SU-DHL-6 (cell line): ENCODE measurements at regions not wholly inside any gene's neighbourhood (a gene's known extent, or its start where the extent isn't known, plus 50 kb on each side); places are given as distances from the start of the nearest gene placed in this dataset.
"Not testable (repeated sequence)": the region's sequence is repeated elsewhere in the genome, so short reads cannot be mapped to it uniquely, and the experiment has no call there.

Experiments used
- H2AFZ ChIP-seq: fragments of 200-600 bp; sonication (generic); 2 replicates; pipeline ENCODE4 v1.6.1; 2014; ENCODE audit warnings: low read depth, mild to moderate bottlenecking, moderate library complexity, mixed read lengths, antibody characterized with exemption, low read length; ENCODE audit not compliant: severe bottlenecking
- H3F3A ChIP-seq: fragments of 200-600 bp; shearing (Covaris generic); 2 replicates; pipeline ENCODE4 v1.6.0; 2016; ENCODE audit warnings: antibody characterized with exemption, mild to moderate bottlenecking; ENCODE audit not compliant: insufficient read depth
- H3K27ac ChIP-seq: fragments of 200-600 bp; sonication (generic); 2 replicates; pipeline ENCODE4 v1.5.1; 2016; ENCODE audit warnings: low read depth, mild to moderate bottlenecking, low read length, moderate library complexity, mixed read lengths
- H3K27me3 ChIP-seq: fragments of 200-600 bp; sonication (generic), shearing (Covaris generic); 2 replicates; pipeline ENCODE4 v1.6.0; 2014; ENCODE audit warnings: mild to moderate bottlenecking, low read length
- H3K36me3 ChIP-seq: fragments of 200-600 bp; sonication (generic); 2 replicates; pipeline ENCODE4 v1.6.1; 2014; ENCODE audit warnings: mild to moderate bottlenecking, low read length, mixed read lengths
- H3K4me2 ChIP-seq: fragments of 300-600, 200-600 bp; shearing (Covaris generic), sonication (generic); 2 replicates; pipeline ENCODE4 v1.6.0; 2014; ENCODE audit warnings: low read length, low read depth, mild to moderate bottlenecking; ENCODE audit not compliant: poor library complexity, severe bottlenecking
- H3K4me3 ChIP-seq: fragments of 200-600 bp; sonication (generic); 2 replicates; pipeline ENCODE4 v1.5.1; 2014; ENCODE audit warnings: antibody characterized with exemption, low read length, mild to moderate bottlenecking, mixed read lengths; ENCODE audit not compliant: insufficient read depth, poor library complexity, severe bottlenecking
- H3K79me2 ChIP-seq: fragments of 200-600 bp; sonication (generic); 2 replicates; pipeline ENCODE4 v1.6.1; 2014; ENCODE audit warnings: mild to moderate bottlenecking, low read length, moderate library complexity; ENCODE audit not compliant: insufficient read depth
- H3K9ac ChIP-seq: fragments of 200-600 bp; sonication (generic); 2 replicates; pipeline ENCODE4 v1.7.0; 2014; ENCODE audit warnings: mild to moderate bottlenecking, low read length
- H3K9me2 ChIP-seq: fragments of 200-600 bp; sonication (generic); replicated peaks from 2 replicates; pipeline ENCODE4 v1.6.1; 2014; ENCODE audit warnings: low read length; ENCODE audit not compliant: insufficient read depth
- H3K9me3 ChIP-seq: fragments of 200-600 bp; sonication (generic); 2 replicates; pipeline ENCODE4 v1.6.1; 2014; ENCODE audit warnings: low read length, mixed read lengths; ENCODE audit not compliant: insufficient read depth
- H4K20me1 ChIP-seq: fragments of 200-600 bp; sonication (generic); 2 replicates; pipeline ENCODE4 v1.6.1; 2014; ENCODE audit warnings: low read depth, mild to moderate bottlenecking, antibody characterized with exemption, low read length, moderate library complexity, mixed read lengths
- EZH2phosphoT487 ChIP-seq: fragments of 200-600 bp; sonication (generic), shearing (Covaris generic); conservative IDR thresholded peaks from 2 replicates; pipeline ENCODE4 v1.6.1; 2018; ENCODE audit warnings: mild to moderate bottlenecking, antibody characterized with exemption, low read length, moderate library complexity, mixed read lengths
- TF ChIP-seq, protein P1 (sequence below): fragments of 200-600 bp; sonication (generic); IDR thresholded peaks from one replicate; pipeline ENCODE4 v1.5.1; 2017; ENCODE audit warnings: antibody characterized with exemption, mild to moderate bottlenecking, low read length, moderate library complexity; ENCODE audit not compliant: insufficient read depth, poor library complexity, severe bottlenecking

DNA sequence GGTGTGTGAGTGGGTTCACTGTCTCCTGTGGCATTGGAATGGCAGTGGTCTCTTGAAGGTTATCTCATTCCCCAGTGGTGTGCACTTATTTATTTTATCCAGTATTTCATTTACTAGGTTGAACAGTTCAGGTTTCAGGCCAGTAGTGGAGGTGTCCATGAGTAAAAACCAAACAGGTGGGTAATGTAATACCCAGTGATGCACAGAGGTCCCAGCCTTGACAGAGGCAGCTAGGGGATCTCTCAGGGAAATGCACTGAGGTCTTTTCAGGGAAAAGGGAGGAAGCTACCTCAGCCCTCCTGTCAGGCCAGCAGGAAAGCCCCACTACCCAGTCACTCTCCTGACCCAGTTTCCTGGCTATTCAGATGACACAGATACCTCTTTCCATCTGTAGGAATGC, 403.6 kb downstream of the UTRN start:
- H3K4me3 ChIP-seq, result no peak overlapping the region
- H3K9me2 ChIP-seq, result no peaks in the 10 kb centered on the region
- H2AFZ ChIP-seq, result no peak overlapping the region
- no peaks in the 10 kb centered on the region for H3K36me3 ChIP-seq
- no peaks in the 10 kb centered on the region for H3K9me3 ChIP-seq
- H3K9ac ChIP-seq, result no peak overlapping the region
- no peak overlapping the region for H3K27ac ChIP-seq
- H3K27me3 ChIP-seq, result no peaks in the 10 kb centered on the region
- no peaks in the 10 kb centered on the region for H3K79me2 ChIP-seq
- no peak overlapping the region for H3K4me2 ChIP-seq
- H4K20me1 ChIP-seq, result no peaks in the 10 kb centered on the region
- TF ChIP-seq, protein P1, sequence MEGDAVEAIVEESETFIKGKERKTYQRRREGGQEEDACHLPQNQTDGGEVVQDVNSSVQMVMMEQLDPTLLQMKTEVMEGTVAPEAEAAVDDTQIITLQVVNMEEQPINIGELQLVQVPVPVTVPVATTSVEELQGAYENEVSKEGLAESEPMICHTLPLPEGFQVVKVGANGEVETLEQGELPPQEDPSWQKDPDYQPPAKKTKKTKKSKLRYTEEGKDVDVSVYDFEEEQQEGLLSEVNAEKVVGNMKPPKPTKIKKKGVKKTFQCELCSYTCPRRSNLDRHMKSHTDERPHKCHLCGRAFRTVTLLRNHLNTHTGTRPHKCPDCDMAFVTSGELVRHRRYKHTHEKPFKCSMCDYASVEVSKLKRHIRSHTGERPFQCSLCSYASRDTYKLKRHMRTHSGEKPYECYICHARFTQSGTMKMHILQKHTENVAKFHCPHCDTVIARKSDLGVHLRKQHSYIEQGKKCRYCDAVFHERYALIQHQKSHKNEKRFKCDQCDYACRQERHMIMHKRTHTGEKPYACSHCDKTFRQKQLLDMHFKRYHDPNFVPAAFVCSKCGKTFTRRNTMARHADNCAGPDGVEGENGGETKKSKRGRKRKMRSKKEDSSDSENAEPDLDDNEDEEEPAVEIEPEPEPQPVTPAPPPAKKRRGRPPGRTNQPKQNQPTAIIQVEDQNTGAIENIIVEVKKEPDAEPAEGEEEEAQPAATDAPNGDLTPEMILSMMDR, result no peak
- TF ChIP-seq EZH2phosphoT487, result no peak
- H3F3A ChIP-seq, result no peaks in the 10 kb centered on the region

GRCh38 chr6:144689503-144690040, 404.4 kb downstream of the UTRN start:
- Histone ChIP-seq H3K36me3 (no peaks in the 10 kb centered on the region), H3K4me3 (no peak overlapping the region), H3F3A (no peaks in the 10 kb centered on the region), H3K27ac (no peak overlapping the region), H4K20me1 (no peaks in the 10 kb centered on the region), H3K4me2 (no peak overlapping the region), H3K9me2 (no peaks in the 10 kb centered on the region), H3K27me3 (no peaks in the 10 kb centered on the region), H3K9me3 (no peaks in the 10 kb centered on the region), H2AFZ (no peak overlapping the region), H3K79me2 (no peaks in the 10 kb centered on the region), H3K9ac (no peak overlapping the region)
- TF ChIP-seq EZH2phosphoT487, result no peak
- TF ChIP-seq, protein P1, result no peak

DNA sequence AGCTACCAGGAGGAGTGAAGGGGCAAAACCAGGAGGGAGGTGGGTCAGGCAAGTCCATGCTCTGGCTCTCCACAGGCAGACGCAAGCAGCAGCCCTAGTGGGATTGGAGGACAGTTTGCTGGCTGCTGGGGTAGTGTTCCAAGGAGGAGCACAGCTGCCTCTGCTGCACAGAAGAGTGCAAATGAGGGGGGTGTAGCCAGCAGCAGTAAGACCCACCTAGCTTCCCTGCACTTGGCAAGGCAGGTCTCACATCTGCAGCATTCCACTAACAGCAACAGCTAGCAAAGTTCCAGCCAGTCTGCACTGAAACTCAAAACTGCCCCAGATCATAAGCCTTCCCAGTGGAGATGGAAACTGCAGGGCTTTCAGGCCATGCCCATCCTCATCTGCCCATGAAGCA, 405.0 kb downstream of the UTRN start:
- no peaks in the 10 kb centered on the region for H3F3A ChIP-seq
- H4K20me1 ChIP-seq, result no peaks in the 10 kb centered on the region
- no peak for TF ChIP-seq EZH2phosphoT487
- TF ChIP-seq, protein P1, result no peak
- H3K36me3 ChIP-seq, result no peaks in the 10 kb centered on the region
- no peak overlapping the region for H3K4me3 ChIP-seq
- no peaks in the 10 kb centered on the region for H3K9me3 ChIP-seq
- H2AFZ ChIP-seq, result no peak overlapping the region
- no peaks in the 10 kb centered on the region for H3K27me3 ChIP-seq
- no peaks in the 10 kb centered on the region for H3K9me2 ChIP-seq
- H3K79me2 ChIP-seq, result no peaks in the 10 kb centered on the region
- H3K9ac ChIP-seq, result no peak overlapping the region
- no peak overlapping the region for H3K4me2 ChIP-seq
- no peak overlapping the region for H3K27ac ChIP-seq

- TF ChIP-seq EZH2phosphoT487, result no peak
- TF ChIP-seq, protein P1, result no peak
- no peak overlapping the region for H3K4me3 ChIP-seq
- H3K9me3 ChIP-seq, result no peaks in the 10 kb centered on the region
- H2AFZ ChIP-seq, result no peak overlapping the region
- no peaks in the 10 kb centered on the region for H4K20me1 ChIP-seq
- H3F3A ChIP-seq, result no peaks in the 10 kb centered on the region
- H3K79me2 ChIP-seq, result no peaks in the 10 kb centered on the region
- no peak overlapping the region for H3K27ac ChIP-seq
- H3K9me2 ChIP-seq, result no peaks in the 10 kb centered on the region
- H3K27me3 ChIP-seq, result no peaks in the 10 kb centered on the region
- H3K36me3 ChIP-seq, result no peaks in the 10 kb centered on the region
- H3K9ac ChIP-seq, result no peak overlapping the region
- H3K4me2 ChIP-seq, result no peak overlapping the region
These were observed 405.5 kb downstream of the UTRN start for GRCh38 chr6:144690666-144691065.

GRCh38 chr6:144692050-144692449, 406.9 kb downstream of the UTRN start:
- not testable (repeated sequence) for H4K20me1 ChIP-seq, H2AFZ ChIP-seq, H3K27ac ChIP-seq, H3K4me3 ChIP-seq, H3K9ac ChIP-seq, H3K27me3 ChIP-seq, H3K9me3 ChIP-seq, H3F3A ChIP-seq, H3K79me2 ChIP-seq, H3K36me3 ChIP-seq, H3K9me2 ChIP-seq, H3K4me2 ChIP-seq
